HEK293T (cell line): ENCODE measurements at regions not wholly inside any gene's neighbourhood (a gene's known extent, or its start where the extent isn't known, plus 50 kb on each side); places are given as distances from the start of the nearest gene placed in this dataset.

Experiments
- CTCF ChIA-PET: fragments of 350-600 bp; formaldehyde crosslinking; extraction: SDS; loops from one replicate; lab custom pipeline; 2021; ENCODE audit warnings: antibody characterized with exemption, inconsistent platforms; lab: Yijun Ruan, JAX
- POLR2A ChIA-PET: fragments of 350-600 bp; formaldehyde crosslinking; extraction: SDS; loops from one replicate; lab custom pipeline; 2020; ENCODE audit warnings: antibody characterized with exemption, inconsistent platforms; lab: Yijun Ruan, JAX
- DNase-seq: peaks from one replicate; pipeline ENCODE4 v3.0.0; 2012; ENCODE audit warnings: mixed read lengths; ENCODE audit errors: extremely low spot score
- ARNT ChIP-seq: fragments of 450-650 bp; IDR thresholded peaks from 2 replicates; pipeline ENCODE4 v1.6.1; 2017; ENCODE audit warnings: mild to moderate bottlenecking
- BHLHE40 ChIP-seq: fragments of 450-650 bp; IDR thresholded peaks from 2 replicates; pipeline ENCODE4 v1.6.1; 2016; ENCODE audit warnings: mild to moderate bottlenecking, moderate library complexity, borderline replicate concordance
- CTBP1 ChIP-seq: fragments of 450-650 bp; IDR thresholded peaks from 2 replicates; pipeline ENCODE4 v1.6.1; 2016; ENCODE audit warnings: borderline replicate concordance
- ELF4 ChIP-seq: fragments of 450-650 bp; IDR thresholded peaks from 2 replicates; pipeline ENCODE4 v1.6.1; 2017; ENCODE audit warnings: antibody characterized with exemption
- FOXA1 ChIP-seq: fragments of 450-650 bp; IDR thresholded peaks from 2 replicates; pipeline ENCODE4 v1.6.1; 2016; ENCODE audit warnings: mild to moderate bottlenecking
- FOXK2 ChIP-seq: fragments of 450-650 bp; IDR thresholded peaks from 2 replicates; pipeline ENCODE4 v1.6.1; 2016; ENCODE audit warnings: mild to moderate bottlenecking
- FOXM1 ChIP-seq: fragments of 450-650 bp; IDR thresholded peaks from 2 replicates; pipeline ENCODE4 v1.6.1; 2017; ENCODE audit warnings: mild to moderate bottlenecking, borderline replicate concordance
- HDGF ChIP-seq: fragments of 450-650 bp; IDR thresholded peaks from 2 replicates; pipeline ENCODE4 v1.6.1; 2017; ENCODE audit warnings: antibody characterized with exemption, borderline replicate concordance
- L3MBTL2 ChIP-seq: fragments of 450-650 bp; conservative IDR thresholded peaks from 2 replicates; pipeline ENCODE4 v1.6.1; 2016; ENCODE audit warnings: mild to moderate bottlenecking
- LEF1 ChIP-seq: fragments of 450-650 bp; IDR thresholded peaks from 2 replicates; pipeline ENCODE4 v1.6.1; 2017; ENCODE audit warnings: mild to moderate bottlenecking, borderline replicate concordance
- NFRKB ChIP-seq: fragments of 450-650 bp; IDR thresholded peaks from 2 replicates; pipeline ENCODE4 v1.6.1; 2016; ENCODE audit warnings: mild to moderate bottlenecking, moderate library complexity
- SP1 ChIP-seq: fragments of 450-650 bp; IDR thresholded peaks from 2 replicates; pipeline ENCODE4 v1.6.1; 2017
- SUZ12 ChIP-seq: fragments of 450-650 bp; IDR thresholded peaks from 2 replicates; pipeline ENCODE4 v1.6.1; 2016; ENCODE audit warnings: mild to moderate bottlenecking
- TARDBP ChIP-seq: fragments of 450-650 bp; IDR thresholded peaks from 2 replicates; pipeline ENCODE4 v1.6.1; 2016
- ZNF384 ChIP-seq: fragments of 450-650 bp; IDR thresholded peaks from 2 replicates; pipeline ENCODE4 v1.6.1; 2016
- TF ChIP-seq, protein P1 (sequence below): fragments of 450-650 bp; IDR thresholded peaks from 2 replicates; pipeline ENCODE4 v1.6.1; 2016

DNA sequence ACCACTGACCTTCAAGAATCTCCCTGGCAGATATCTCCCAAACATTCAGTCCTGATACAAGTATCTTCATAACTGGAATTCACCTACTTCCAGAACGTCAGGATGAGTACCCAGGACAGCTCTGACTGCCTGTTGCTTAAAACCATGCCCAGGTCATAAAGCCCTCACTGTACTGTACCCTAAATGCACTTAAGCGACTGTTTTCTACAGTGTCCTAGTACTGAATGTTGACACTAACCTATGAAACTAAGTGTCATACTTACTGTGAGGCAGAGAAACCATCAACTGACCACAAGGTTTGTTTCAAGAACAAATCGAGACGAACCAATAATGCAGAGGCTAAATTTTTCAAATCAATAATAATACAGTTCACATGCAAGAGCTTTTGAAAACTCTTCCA, 178.7 kb upstream of the NSMCE3 start:
- DNase-seq: no peak

DNA sequence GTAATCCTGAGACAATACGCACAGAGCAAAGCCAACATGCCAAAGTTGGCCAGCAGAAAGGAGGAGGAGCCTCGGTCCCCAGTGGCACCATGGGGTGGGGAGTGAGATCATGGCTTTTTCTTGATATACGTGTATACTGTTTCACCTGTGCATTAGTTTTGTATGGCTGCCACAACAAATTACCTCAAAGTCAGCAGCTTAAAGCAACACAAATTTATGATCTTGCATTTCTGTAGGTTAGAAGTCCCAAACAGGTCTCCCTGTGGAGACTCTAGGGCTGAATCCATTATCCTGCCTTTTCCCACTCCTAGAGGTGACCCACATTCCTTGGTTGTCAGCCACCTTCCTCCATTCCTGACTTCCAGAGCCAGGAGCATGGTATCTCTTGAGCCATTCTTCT, 176.9 kb upstream of the NSMCE3 start:
- TF ChIP-seq SUZ12 (no peak), CTBP1 (no peak), FOXM1 (no peak), L3MBTL2 (no peak), LEF1 (no peak), SP1 (no peak), ELF4 (no peak), NFRKB (no peak), BHLHE40 (no peak), FOXA1 (no peak), HDGF (no peak)
- TF ChIP-seq, protein P1, sequence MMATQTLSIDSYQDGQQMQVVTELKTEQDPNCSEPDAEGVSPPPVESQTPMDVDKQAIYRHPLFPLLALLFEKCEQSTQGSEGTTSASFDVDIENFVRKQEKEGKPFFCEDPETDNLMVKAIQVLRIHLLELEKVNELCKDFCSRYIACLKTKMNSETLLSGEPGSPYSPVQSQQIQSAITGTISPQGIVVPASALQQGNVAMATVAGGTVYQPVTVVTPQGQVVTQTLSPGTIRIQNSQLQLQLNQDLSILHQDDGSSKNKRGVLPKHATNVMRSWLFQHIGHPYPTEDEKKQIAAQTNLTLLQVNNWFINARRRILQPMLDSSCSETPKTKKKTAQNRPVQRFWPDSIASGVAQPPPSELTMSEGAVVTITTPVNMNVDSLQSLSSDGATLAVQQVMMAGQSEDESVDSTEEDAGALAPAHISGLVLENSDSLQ: no peak
- CTCF ChIA-PET: no interaction called here
- POLR2A ChIA-PET: no interaction called here
- DNase-seq: no peak

More for the DNA sequence above, 178.7 kb upstream of the NSMCE3 start:
- ChIA-PET CTCF (no interaction called here), POLR2A (no interaction called here)
- TF ChIP-seq FOXA1 (no peak), LEF1 (no peak), BHLHE40 (no peak), NFRKB (no peak), CTBP1 (no peak), L3MBTL2 (no peak), TARDBP (no peak), FOXK2 (no peak), HDGF (no peak), SUZ12 (no peak), ZNF384 (no peak), FOXM1 (no peak), SP1 (no peak), ELF4 (no peak), ARNT (no peak)
- TF ChIP-seq, protein P1: no peak

DNA sequence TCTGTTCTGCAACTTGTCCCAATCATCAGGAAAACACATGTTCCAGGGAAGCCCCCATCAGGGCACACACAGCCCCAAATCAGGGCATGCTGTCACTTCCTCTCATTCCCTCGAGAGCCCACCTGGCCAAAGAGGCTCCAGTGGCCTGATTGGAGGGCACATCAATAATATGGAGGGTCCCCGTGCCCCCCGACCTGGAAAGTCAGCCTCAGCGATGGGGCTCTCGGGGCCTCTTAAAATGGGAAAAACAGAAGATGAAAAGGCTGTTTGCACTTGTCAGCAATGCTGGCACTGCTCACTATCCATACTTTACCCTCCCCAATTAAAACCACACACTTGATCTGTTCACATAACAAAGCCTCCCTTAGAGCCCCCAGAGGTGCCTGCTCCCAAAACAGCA, 172.9 kb upstream of the NSMCE3 start:
- ChIA-PET CTCF (no interaction called here), POLR2A (no interaction called here)
- DNase-seq: no peak
- TF ChIP-seq FOXK2 (no peak), FOXM1 (no peak), HDGF (no peak), NFRKB (no peak), CTBP1 (no peak), ARNT (no peak)

DNA sequence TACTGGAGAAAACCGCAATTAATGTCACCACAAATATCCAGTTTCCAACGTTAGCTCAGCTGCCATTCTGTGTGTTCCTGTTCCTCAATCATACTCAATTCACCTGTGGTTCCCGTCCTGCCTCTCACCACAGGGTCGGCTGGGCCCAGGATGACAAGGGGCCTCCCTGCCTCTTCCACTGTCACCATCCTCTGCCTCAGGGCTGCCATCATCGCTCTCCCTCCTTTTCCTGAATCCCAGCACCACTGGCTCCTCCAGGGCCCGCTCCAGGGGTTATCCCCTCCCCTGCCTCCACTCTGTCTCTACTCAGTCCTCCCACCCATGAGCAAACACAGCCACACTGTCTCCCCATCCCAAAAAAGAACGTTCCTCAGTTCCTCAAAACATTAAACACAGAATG, 170.9 kb upstream of the NSMCE3 start:
- POLR2A ChIA-PET: no interaction called here
- DNase-seq: no peak
- no peak for TF ChIP-seq ARNT
- TF ChIP-seq ELF4: no peak
- TF ChIP-seq, protein P1: no peak
- TF ChIP-seq ZNF384: no peak
- TF ChIP-seq FOXK2: no peak
- no peak for TF ChIP-seq SP1
- TF ChIP-seq L3MBTL2: no peak
- no peak for TF ChIP-seq BHLHE40
- TF ChIP-seq CTBP1: no peak
- no peak for TF ChIP-seq SUZ12
- TF ChIP-seq TARDBP: no peak
- no peak for TF ChIP-seq FOXM1
- TF ChIP-seq LEF1: no peak
- TF ChIP-seq FOXA1: no peak
- TF ChIP-seq HDGF: no peak
- TF ChIP-seq NFRKB: no peak
- CTCF ChIA-PET: no interaction called here

DNA sequence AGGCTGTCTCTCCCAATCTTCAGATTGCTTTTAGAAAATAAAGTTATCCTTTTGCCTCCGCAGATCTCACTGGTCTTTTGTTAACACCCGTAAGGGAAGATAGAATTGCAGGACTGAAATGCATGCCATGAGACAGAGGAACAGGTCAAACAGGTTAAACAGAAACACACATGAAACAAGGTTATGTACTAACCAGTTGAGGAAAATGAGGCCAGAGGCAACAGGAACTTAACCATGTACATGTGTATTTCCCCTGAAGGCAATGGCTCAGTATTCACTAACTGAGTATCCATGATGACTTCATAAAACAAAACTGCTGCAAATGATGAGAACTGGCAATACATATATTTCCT, 169.1 kb upstream of the NSMCE3 start:
- ChIA-PET CTCF (no interaction called here), POLR2A (no interaction called here)
- DNase-seq: no peak
- no peak for TF ChIP-seq L3MBTL2
- no peak for TF ChIP-seq HDGF
- TF ChIP-seq ZNF384: no peak
- no peak for TF ChIP-seq FOXK2
- no peak for TF ChIP-seq BHLHE40
- TF ChIP-seq NFRKB: no peak
- no peak for TF ChIP-seq SP1
- TF ChIP-seq SUZ12: no peak
- no peak for TF ChIP-seq FOXA1
- TF ChIP-seq CTBP1: no peak
- TF ChIP-seq, protein P1: no peak
- no peak for TF ChIP-seq ELF4
- TF ChIP-seq LEF1: no peak
- no peak for TF ChIP-seq ARNT
- TF ChIP-seq TARDBP: no peak
- no peak for TF ChIP-seq FOXM1
